GM10248 (cell line): ENCODE measurements at regions not wholly inside any gene's neighbourhood (a gene's known extent, or its start where the extent isn't known, plus 50 kb on each side); places are given as distances from the start of the nearest gene placed in this dataset.
"Not testable (repeated sequence)": the region's sequence is repeated elsewhere in the genome, so short reads cannot be mapped to it uniquely, and the experiment has no call there.

Experiments
- CTCF ChIA-PET: fragments of 300-600 bp; sonication (Branson Sonifier 250); formaldehyde crosslinking; extraction: SDS; loops from one replicate; lab custom pipeline; 2021; ENCODE audit warnings: antibody characterized with exemption; lab: Yijun Ruan, JAX
- POLR2A ChIA-PET: fragments of 350-650 bp; sonication (Branson Sonifier 250); formaldehyde crosslinking; extraction: SDS; loops from one replicate; lab custom pipeline; 2020; ENCODE audit warnings: antibody characterized with exemption; lab: Yijun Ruan, JAX
- DNase-seq: peaks from one replicate; pipeline ENCODE4 v3.0.0; 2012; ENCODE audit errors: extremely low spot score
- TF ChIP-seq, protein P1 (sequence below): IDR thresholded peaks from 2 replicates; pipeline ENCODE4 v1.5.1; 2012; ENCODE audit warnings: mild to moderate bottlenecking, low read depth; ENCODE audit errors: extremely low read depth, missing control alignments, control extremely low read depth

DNA sequence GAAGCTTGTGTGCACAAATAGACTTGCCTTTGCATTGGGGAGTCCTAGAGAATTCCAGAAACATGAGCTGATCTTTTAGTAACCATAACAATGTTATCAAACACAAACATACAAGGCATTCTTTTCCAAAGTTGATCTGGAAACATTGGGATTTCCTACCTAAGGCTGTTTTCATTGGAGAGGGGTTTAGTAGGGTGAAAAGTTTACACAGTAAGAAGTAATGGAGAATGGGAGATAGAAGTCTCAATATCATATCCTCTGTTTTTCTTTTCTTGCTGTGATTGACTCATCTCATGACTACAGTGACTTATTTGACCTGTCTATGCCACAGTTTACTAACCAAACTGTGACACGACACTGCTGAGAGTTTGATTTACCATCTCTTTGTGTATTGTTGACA, 65.6 kb upstream of the PLA2G4A start:
- ChIA-PET CTCF (interaction anchor here (0.9 to 1.3 kb wide), 2 partner anchors 24 to 63 kb away, joined by 3 read pairs; no protein-coding TSS in a partner anchor), POLR2A (no interaction called here)
- TF ChIP-seq, protein P1, sequence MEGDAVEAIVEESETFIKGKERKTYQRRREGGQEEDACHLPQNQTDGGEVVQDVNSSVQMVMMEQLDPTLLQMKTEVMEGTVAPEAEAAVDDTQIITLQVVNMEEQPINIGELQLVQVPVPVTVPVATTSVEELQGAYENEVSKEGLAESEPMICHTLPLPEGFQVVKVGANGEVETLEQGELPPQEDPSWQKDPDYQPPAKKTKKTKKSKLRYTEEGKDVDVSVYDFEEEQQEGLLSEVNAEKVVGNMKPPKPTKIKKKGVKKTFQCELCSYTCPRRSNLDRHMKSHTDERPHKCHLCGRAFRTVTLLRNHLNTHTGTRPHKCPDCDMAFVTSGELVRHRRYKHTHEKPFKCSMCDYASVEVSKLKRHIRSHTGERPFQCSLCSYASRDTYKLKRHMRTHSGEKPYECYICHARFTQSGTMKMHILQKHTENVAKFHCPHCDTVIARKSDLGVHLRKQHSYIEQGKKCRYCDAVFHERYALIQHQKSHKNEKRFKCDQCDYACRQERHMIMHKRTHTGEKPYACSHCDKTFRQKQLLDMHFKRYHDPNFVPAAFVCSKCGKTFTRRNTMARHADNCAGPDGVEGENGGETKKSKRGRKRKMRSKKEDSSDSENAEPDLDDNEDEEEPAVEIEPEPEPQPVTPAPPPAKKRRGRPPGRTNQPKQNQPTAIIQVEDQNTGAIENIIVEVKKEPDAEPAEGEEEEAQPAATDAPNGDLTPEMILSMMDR: no peak
- peak; percentile 22 for DNase-seq

DNA sequence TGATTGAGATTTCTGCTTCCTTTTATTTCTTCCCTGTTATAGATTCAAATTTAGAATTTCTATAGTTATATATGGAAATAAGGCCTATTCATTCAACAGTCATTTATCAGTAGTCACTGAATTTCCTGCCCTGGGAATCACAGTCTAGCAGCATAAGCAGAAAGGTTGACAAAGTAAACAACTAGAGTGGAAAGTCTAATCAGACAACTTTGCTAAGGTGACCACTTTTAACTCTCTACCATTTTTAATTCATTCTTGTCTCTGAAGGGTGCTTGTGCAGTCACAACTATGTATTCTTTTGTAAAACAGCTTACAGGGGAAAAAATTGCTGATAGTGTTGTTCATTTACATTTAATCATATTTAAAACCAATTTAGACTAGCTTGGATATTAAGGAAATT, 66.1 kb upstream of the PLA2G4A start:
- no peak for DNase-seq
- ChIA-PET CTCF (interaction anchor here (0.9 to 1.3 kb wide), 2 partner anchors 24 to 62 kb away, joined by 3 read pairs; no protein-coding TSS in a partner anchor), POLR2A (no interaction called here)
- TF ChIP-seq, protein P1: no peak

DNA sequence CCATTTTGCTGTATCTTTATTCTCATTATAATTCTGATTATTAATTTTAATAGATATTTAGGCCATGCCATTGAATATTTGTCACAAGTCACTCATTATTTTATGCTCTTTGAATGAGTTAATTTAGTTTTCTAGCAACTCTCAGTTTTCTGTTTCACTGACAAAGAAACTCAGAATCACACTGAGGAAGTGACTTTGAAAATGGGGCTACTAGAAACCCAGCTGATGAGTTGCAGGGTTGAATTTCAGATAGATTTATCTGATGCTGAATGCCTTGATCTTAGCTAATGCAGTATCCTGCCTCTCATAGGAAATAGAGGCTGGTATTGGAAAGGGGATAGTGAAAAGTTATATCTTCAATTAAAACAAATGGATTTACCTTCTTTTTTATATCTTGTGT, 67.4 kb upstream of the PLA2G4A start:
- CTCF ChIA-PET: interaction anchor here (1.2 to 1.8 kb wide), 2 partner anchors 15 to 22 kb away, joined by 3 to 4 read pairs; no protein-coding TSS in a partner anchor
- POLR2A ChIA-PET: no interaction called here
- TF ChIP-seq, protein P1: no peak
- no peak for DNase-seq

- CTCF ChIA-PET: interaction anchor here (1.1 to 1.8 kb wide), 4 partner anchors 14 to 265 kb away, joined by 3 to 4 read pairs (median 3); no protein-coding TSS in a partner anchor
- TF ChIP-seq, protein P1: no peak
- DNase-seq: no peak
- POLR2A ChIA-PET: no interaction called here
Measured at GRCh38 chr1:186760446-186760845, 68.3 kb upstream of the PLA2G4A start.

- CTCF ChIA-PET, DNase-seq: not testable (repeated sequence)
- POLR2A ChIA-PET: interaction anchor here (0.7 kb wide), 1 partner anchor 17 kb away, joined by 5 read pairs; no protein-coding TSS in a partner anchor
Measured at GRCh38 chr1:186758896-186759606, 69.7 kb upstream of the PLA2G4A start.

DNA sequence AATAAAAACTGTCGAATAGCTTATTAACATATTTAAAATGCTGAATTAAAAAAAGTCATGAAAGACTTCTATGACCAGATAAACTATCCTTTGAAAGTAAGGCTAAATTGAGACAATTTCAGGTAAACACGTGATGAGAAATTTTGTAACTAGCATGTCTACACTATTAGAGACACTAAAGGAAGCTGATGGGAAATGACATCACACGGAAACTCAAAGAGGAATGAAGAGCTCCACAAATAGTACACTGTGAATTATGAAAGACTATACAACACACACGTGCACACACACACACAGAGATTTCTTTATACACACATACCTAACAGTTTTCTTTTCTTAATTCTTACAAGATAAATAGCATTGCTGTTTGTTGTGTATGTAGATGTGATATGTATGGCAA, 70.9 kb upstream of the PLA2G4A start:
- TF ChIP-seq, protein P1: no peak
- no peak for DNase-seq
- POLR2A ChIA-PET: no interaction called here
- CTCF ChIA-PET: no interaction called here

GRCh38 chr1:186754542-186755145, 74.1 kb upstream of the PLA2G4A start:
- ChIA-PET POLR2A (no interaction called here), CTCF (interaction anchor here (1.2 to 3.0 kb wide), 5 partner anchors 9 to 379 kb away, joined by 3 to 8 read pairs (median 4); partner anchors contain the start of genes ODR4 and TPR)
- TF ChIP-seq, protein P1: no peak
- DNase-seq: no peak
